Skeletal muscle satellite cell (primary cell): ENCODE measurements at regions not wholly inside any gene's neighbourhood (a gene's known extent, or its start where the extent isn't known, plus 50 kb on each side); places are given as distances from the start of the nearest gene placed in this dataset.

Experiments used
- H3K27me3 ChIP-seq: 2 replicates; pipeline ENCODE4 v1.7.0; 2013; ENCODE audit warnings: low read length; ENCODE audit not compliant: control insufficient read depth, insufficient read depth
- H3K36me3 ChIP-seq: 2 replicates; pipeline ENCODE4 v1.7.0; 2013; ENCODE audit warnings: mild to moderate bottlenecking, control low read depth, low read length; ENCODE audit not compliant: insufficient read depth
- H3K4me1 ChIP-seq: 2 replicates; pipeline ENCODE4 v1.7.0; 2013; ENCODE audit warnings: low read length; ENCODE audit not compliant: control insufficient read depth, insufficient read depth
- H3K4me2 ChIP-seq: 2 replicates; pipeline ENCODE4 v1.7.0; 2013; ENCODE audit warnings: mild to moderate bottlenecking, low read length
- H3K4me3 ChIP-seq: 2 replicates; pipeline ENCODE4 v1.7.0; 2013; ENCODE audit warnings: low read length
- H3K9ac ChIP-seq: 2 replicates; pipeline ENCODE4 v1.7.0; 2013; ENCODE audit warnings: mild to moderate bottlenecking, low read depth, low read length, moderate library complexity
- H3K9me3 ChIP-seq: replicated peaks from 2 replicates; pipeline ENCODE4 v1.7.0; 2013; ENCODE audit warnings: mild to moderate bottlenecking, control low read depth, low read length

DNA sequence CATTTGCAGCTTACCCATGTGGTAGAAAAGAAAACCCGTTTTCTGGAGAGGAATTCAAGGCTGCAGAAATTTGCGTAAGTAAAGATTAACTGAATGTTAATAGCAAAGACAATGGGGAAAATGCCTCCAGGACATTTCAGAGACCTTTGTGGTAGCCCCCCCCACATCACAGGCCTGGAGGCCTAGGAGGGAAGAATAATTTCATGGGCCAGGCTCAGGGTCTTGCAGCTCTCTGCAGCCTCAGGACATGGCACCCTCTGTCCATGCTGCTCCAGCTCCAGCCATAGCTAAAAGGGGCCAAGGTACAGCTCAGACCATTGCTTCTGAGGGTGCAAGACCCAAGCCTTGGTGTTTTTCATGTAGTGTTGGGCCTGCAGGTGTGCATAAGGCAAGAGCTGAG, 92.7 kb upstream of the ZNF678 start:
- H3K4me3 ChIP-seq: no peak overlapping the region
- no peaks in the 10 kb centered on the region for H3K9me3 ChIP-seq
- peaks cover 22% of the 10 kb centered on the region for H3K27me3 ChIP-seq

GRCh38 chr1:227469708-227470107, 93.6 kb upstream of the ZNF678 start:
- Histone ChIP-seq H3K36me3 (no peaks in the 10 kb centered on the region), H3K9ac (no peak overlapping the region), H3K4me3 (no peak overlapping the region), H3K9me3 (no peaks in the 10 kb centered on the region), H3K4me2 (no peak overlapping the region), H3K27me3 (peaks cover 27% of the 10 kb centered on the region), H3K4me1 (no peaks in the 10 kb centered on the region)

More for the DNA sequence above, 92.7 kb upstream of the ZNF678 start:
- Histone ChIP-seq H3K4me2 (no peak overlapping the region), H3K9ac (no peak overlapping the region), H3K36me3 (no peaks in the 10 kb centered on the region), H3K4me1 (no peaks in the 10 kb centered on the region)

GRCh38 chr1:227466039-227466645, 97.2 kb upstream of the ZNF678 start:
- Histone ChIP-seq H3K4me3 (no peak overlapping the region), H3K9me3 (no peaks in the 10 kb centered on the region), H3K4me1 (no peaks in the 10 kb centered on the region), H3K27me3 (peaks cover 34% of the 10 kb centered on the region), H3K9ac (no peak overlapping the region), H3K4me2 (no peak overlapping the region), H3K36me3 (no peaks in the 10 kb centered on the region)

DNA sequence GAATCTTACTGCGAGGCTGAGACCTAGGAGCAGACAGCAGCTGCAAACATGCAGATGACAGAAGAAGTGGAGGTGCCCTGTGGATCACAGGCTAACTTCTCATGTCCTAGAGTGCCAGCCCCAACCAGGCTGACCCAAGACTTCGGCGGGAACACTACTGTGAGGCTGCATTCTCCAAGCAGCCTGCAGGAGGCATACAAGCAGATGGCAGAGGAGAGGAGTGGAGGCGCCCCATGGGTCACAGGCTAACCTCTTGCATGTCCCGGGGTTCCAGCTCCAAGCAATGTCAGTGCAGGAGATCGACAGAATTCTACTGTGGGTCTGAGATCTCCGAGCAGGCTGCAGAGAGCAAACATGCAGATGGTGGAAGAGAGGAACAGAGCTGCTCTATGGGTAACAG, 98.1 kb upstream of the ZNF678 start:
- H3K4me2 ChIP-seq: no peak overlapping the region
- H3K9ac ChIP-seq: no peak overlapping the region
- H3K4me3 ChIP-seq: no peak overlapping the region
- H3K27me3 ChIP-seq: peaks cover 30% of the 10 kb centered on the region
- no peaks in the 10 kb centered on the region for H3K9me3 ChIP-seq
- no peaks in the 10 kb centered on the region for H3K4me1 ChIP-seq
- no peaks in the 10 kb centered on the region for H3K36me3 ChIP-seq

- Histone ChIP-seq H3K4me1 (no peaks in the 10 kb centered on the region), H3K36me3 (no peaks in the 10 kb centered on the region), H3K9me3 (no peaks in the 10 kb centered on the region), H3K9ac (no peak overlapping the region), H3K4me3 (no peak overlapping the region), H3K27me3 (peaks cover 24% of the 10 kb centered on the region), H3K4me2 (no peak overlapping the region)
Observed at GRCh38 chr1:227459977-227460376, 103.4 kb upstream of the ZNF678 start.

GRCh38 chr1:227459326-227459841, 104.0 kb upstream of the ZNF678 start:
- no peaks in the 10 kb centered on the region for H3K4me1 ChIP-seq

GRCh38 chr1:227454686-227455085, 108.7 kb upstream of the ZNF678 start:
- H3K27me3 ChIP-seq: peaks cover 40% of the 10 kb centered on the region
- no peaks in the 10 kb centered on the region for H3K9me3 ChIP-seq
- no peaks in the 10 kb centered on the region for H3K36me3 ChIP-seq
- H3K4me3 ChIP-seq: no peak overlapping the region
- no peaks in the 10 kb centered on the region for H3K4me1 ChIP-seq
- H3K9ac ChIP-seq: no peak overlapping the region
- no peak overlapping the region for H3K4me2 ChIP-seq

More at GRCh38 chr1:227459326-227459841, 104.0 kb upstream of the ZNF678 start:
- no peak overlapping the region for H3K4me3 ChIP-seq
- H3K27me3 ChIP-seq: peaks cover 28% of the 10 kb centered on the region
- H3K9me3 ChIP-seq: no peaks in the 10 kb centered on the region
- no peak overlapping the region for H3K4me2 ChIP-seq
- no peak overlapping the region for H3K9ac ChIP-seq
- H3K36me3 ChIP-seq: no peaks in the 10 kb centered on the region

GRCh38 chr1:227453631-227454355, 109.6 kb upstream of the ZNF678 start:
- no peaks in the 10 kb centered on the region for H3K4me1 ChIP-seq
- no peak overlapping the region for H3K9ac ChIP-seq
- H3K36me3 ChIP-seq: no peaks in the 10 kb centered on the region
- peaks cover 40% of the 10 kb centered on the region for H3K27me3 ChIP-seq
- H3K4me2 ChIP-seq: no peak overlapping the region
- no peaks in the 10 kb centered on the region for H3K9me3 ChIP-seq
- H3K4me3 ChIP-seq: no peak overlapping the region

GRCh38 chr1:227451954-227452353, 111.4 kb upstream of the ZNF678 start:
- no peak overlapping the region for H3K9ac ChIP-seq
- no peaks in the 10 kb centered on the region for H3K9me3 ChIP-seq
- no peak overlapping the region for H3K4me2 ChIP-seq
- H3K36me3 ChIP-seq: no peaks in the 10 kb centered on the region
- no peaks in the 10 kb centered on the region for H3K4me1 ChIP-seq
- H3K4me3 ChIP-seq: no peak overlapping the region
- H3K27me3 ChIP-seq: peaks cover 38% of the 10 kb centered on the region

- no peak overlapping the region for H3K4me3 ChIP-seq
- no peak overlapping the region for H3K4me2 ChIP-seq
- H3K4me1 ChIP-seq: no peaks in the 10 kb centered on the region
- peaks cover 33% of the 10 kb centered on the region for H3K27me3 ChIP-seq
- H3K36me3 ChIP-seq: no peaks in the 10 kb centered on the region
- no peaks in the 10 kb centered on the region for H3K9me3 ChIP-seq
- no peak overlapping the region for H3K9ac ChIP-seq
Observed at GRCh38 chr1:227451057-227451456, 112.3 kb upstream of the ZNF678 start.

- Histone ChIP-seq H3K9me3 (no peaks in the 10 kb centered on the region), H3K27me3 (peaks cover 30% of the 10 kb centered on the region), H3K4me3 (no peak overlapping the region), H3K36me3 (no peaks in the 10 kb centered on the region), H3K9ac (no peak overlapping the region), H3K4me2 (no peak overlapping the region), H3K4me1 (no peaks in the 10 kb centered on the region)
Observed at GRCh38 chr1:227450489-227450888, 112.9 kb upstream of the ZNF678 start.
